A673 (cell line): ENCODE measurements at regions not wholly inside any gene's neighbourhood (a gene's known extent, or its start where the extent isn't known, plus 50 kb on each side); places are given as distances from the start of the nearest gene placed in this dataset.

Experiments
- BruUV-seq: library from RNA; stranded (reverse); fragments of 400-500 nt; replicated peaks from 2 replicates; lab custom pipeline; 2021; lab: Mats Ljungman, UMichigan
- CTCF ChIA-PET: fragments of 300-600 bp; sonication (Branson Sonifier 250); formaldehyde crosslinking; loops from one replicate; lab custom pipeline; 2022; ENCODE audit warnings: antibody characterized with exemption; lab: Charles Lee
- POLR2A ChIA-PET: fragments of 300-600 bp; sonication (Branson Sonifier 250); formaldehyde crosslinking; loops from one replicate; lab custom pipeline; 2022; ENCODE audit warnings: antibody characterized with exemption; ENCODE audit not compliant: low non-redundant PET; lab: Charles Lee
- DNase-seq: peaks from one replicate; pipeline ENCODE4 v3.0.0-alpha.2; 2015; ENCODE audit warnings: low spot score
- H3K27ac ChIP-seq: fragments of 200-600 bp; sonication (generic); 2 replicates; pipeline ENCODE4 v1.5.1; 2016; ENCODE audit warnings: mixed run types, low read depth, mild to moderate bottlenecking, mixed read lengths, antibody characterized with exemption, low read length; ENCODE audit not compliant: poor library complexity, severe bottlenecking
- H3K27me3 ChIP-seq: fragments of 200-600 bp; sonication (generic); replicated peaks from 2 replicates; pipeline ENCODE4 v1.6.1; 2017; ENCODE audit warnings: mixed run types, low read depth, mild to moderate bottlenecking, mixed read lengths, antibody characterized with exemption, low read length; ENCODE audit not compliant: insufficient read depth, poor library complexity
- H3K36me3 ChIP-seq: fragments of 200-600 bp; sonication (generic); 2 replicates; pipeline ENCODE4 v1.6.1; 2016; ENCODE audit warnings: mixed run types, mild to moderate bottlenecking, mixed read lengths, antibody characterized with exemption, low read length; ENCODE audit not compliant: insufficient read depth, poor library complexity, severe bottlenecking
- H3K4me1 ChIP-seq: fragments of 200-600 bp; sonication (generic); 2 replicates; pipeline ENCODE4 v1.6.1; 2017; ENCODE audit warnings: mixed run types, mild to moderate bottlenecking, mixed read lengths, antibody characterized with exemption, low read length; ENCODE audit not compliant: insufficient read depth, poor library complexity, severe bottlenecking
- H3K4me3 ChIP-seq: fragments of 200-600 bp; sonication (generic); 2 replicates; pipeline ENCODE4 v1.5.1; 2016; ENCODE audit warnings: low read depth, mixed run types, mild to moderate bottlenecking, mixed read lengths, low read length; ENCODE audit not compliant: poor library complexity, severe bottlenecking
- H3K9me3 ChIP-seq: fragments of 200-600 bp; sonication (generic); 2 replicates; pipeline ENCODE4 v1.6.1; 2016; ENCODE audit warnings: mixed run types, low read depth, mild to moderate bottlenecking, mixed read lengths, antibody characterized with exemption, low read length; ENCODE audit not compliant: poor library complexity, severe bottlenecking
- CTCF ChIP-seq: fragments of 300-800, 200-600 bp; sonication (generic); conservative IDR thresholded peaks from 2 replicates; pipeline ENCODE4 v1.5.1; 2017; ENCODE audit warnings: low read depth, mild to moderate bottlenecking, antibody characterized with exemption, low read length, moderate library complexity, mixed read lengths
- EZH2 ChIP-seq: fragments of 200-600 bp; sonication (generic); IDR thresholded peaks from 2 replicates; pipeline ENCODE4 v1.6.1; 2017; ENCODE audit warnings: borderline replicate concordance, low read depth, mild to moderate bottlenecking, mixed read lengths, antibody characterized with exemption, low read length; ENCODE audit not compliant: poor library complexity, severe bottlenecking
- intact Hi-C: fragments of 100-400 bp; cut with micrococcal nuclease; formaldehyde crosslinking; loops from one replicate; pipeline ENCODE4 v1.10.0; 2022; ENCODE audit not compliant: unreplicated experiment

- Histone ChIP-seq H3K9me3 (no peaks in the 10 kb centered on the region), H3K36me3 (no peaks in the 10 kb centered on the region), H3K4me1 (no peaks in the 10 kb centered on the region), H3K4me3 (no peak overlapping the region), H3K27me3 (no peaks in the 10 kb centered on the region), H3K27ac (no peak overlapping the region)
- no peak for DNase-seq
- intact Hi-C loops, result no loop called here
- no TSS peak for BruUV-seq
- TF ChIP-seq EZH2 (no peak), CTCF (no peak)
- ChIA-PET CTCF (no interaction called here), POLR2A (no interaction called here)
Measured at GRCh38 chr2:183718246-183718645, 594.0 kb downstream of the NUP35 start.

- no TSS peak for BruUV-seq
- H3K4me3 ChIP-seq, result no peak overlapping the region
- no peaks in the 10 kb centered on the region for H3K9me3 ChIP-seq
- no peak for DNase-seq
- H3K27me3 ChIP-seq, result no peaks in the 10 kb centered on the region
- TF ChIP-seq CTCF (no peak), EZH2 (no peak)
- H3K36me3 ChIP-seq, result no peaks in the 10 kb centered on the region
- POLR2A ChIA-PET, result no interaction called here
- H3K27ac ChIP-seq, result no peak overlapping the region
- intact Hi-C loops, result no loop called here
- CTCF ChIA-PET, result no interaction called here
- no peaks in the 10 kb centered on the region for H3K4me1 ChIP-seq
Measured at GRCh38 chr2:183723278-183723677, 599.0 kb downstream of the NUP35 start.

- intact Hi-C loops, result no loop called here
- Histone ChIP-seq H3K27ac (no peak overlapping the region), H3K27me3 (no peaks in the 10 kb centered on the region), H3K36me3 (no peaks in the 10 kb centered on the region), H3K4me3 (no peak overlapping the region), H3K4me1 (no peaks in the 10 kb centered on the region), H3K9me3 (no peaks in the 10 kb centered on the region)
- ChIA-PET CTCF (no interaction called here), POLR2A (no interaction called here)
- no peak for DNase-seq
- TF ChIP-seq CTCF (no peak), EZH2 (no peak)
- BruUV-seq, result no TSS peak
Measured at GRCh38 chr2:183729380-183729779, 605.1 kb downstream of the NUP35 start.
